Activated CD8-positive, alpha-beta memory T cell treated with anti-CD3 and anti-CD28 coated beads for 36 hours (primary cell): ENCODE measurements at regions not wholly inside any gene's neighbourhood (a gene's known extent, or its start where the extent isn't known, plus 50 kb on each side); places are given as distances from the start of the nearest gene placed in this dataset.

Source experiments
- CTCF ChIA-PET: fragments of 350-600 bp; sonication (Branson Sonifier 250); formaldehyde crosslinking; loops from one replicate; lab custom pipeline; 2021; ENCODE audit warnings: antibody characterized with exemption; lab: Charles Lee
- POLR2A ChIA-PET: fragments of 350-600 bp; sonication (Branson Sonifier 250); formaldehyde crosslinking; loops from one replicate; lab custom pipeline; 2021; ENCODE audit warnings: antibody characterized with exemption; lab: Charles Lee

DNA sequence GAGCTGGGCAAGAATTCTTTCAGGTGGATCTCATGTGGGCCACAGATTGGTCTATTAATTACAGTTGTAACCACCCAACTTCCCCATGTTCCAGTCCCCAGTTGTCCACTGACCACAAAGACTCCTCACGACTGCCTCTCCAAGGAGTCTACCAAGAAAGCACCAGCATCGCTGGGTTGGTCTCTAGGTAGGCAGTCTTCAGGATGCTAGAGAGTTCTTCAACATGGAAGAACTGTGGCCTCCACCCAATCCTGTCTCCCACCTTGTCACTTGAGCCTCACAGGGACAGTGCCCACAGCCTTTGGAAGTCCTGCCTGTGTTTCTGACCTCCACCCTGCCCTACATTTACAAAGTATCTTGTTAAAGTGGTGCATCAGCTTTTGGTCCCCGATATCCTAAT, 184.7 kb upstream of the FN1 start:
- POLR2A ChIA-PET = no interaction called here
- CTCF ChIA-PET = no interaction called here

DNA sequence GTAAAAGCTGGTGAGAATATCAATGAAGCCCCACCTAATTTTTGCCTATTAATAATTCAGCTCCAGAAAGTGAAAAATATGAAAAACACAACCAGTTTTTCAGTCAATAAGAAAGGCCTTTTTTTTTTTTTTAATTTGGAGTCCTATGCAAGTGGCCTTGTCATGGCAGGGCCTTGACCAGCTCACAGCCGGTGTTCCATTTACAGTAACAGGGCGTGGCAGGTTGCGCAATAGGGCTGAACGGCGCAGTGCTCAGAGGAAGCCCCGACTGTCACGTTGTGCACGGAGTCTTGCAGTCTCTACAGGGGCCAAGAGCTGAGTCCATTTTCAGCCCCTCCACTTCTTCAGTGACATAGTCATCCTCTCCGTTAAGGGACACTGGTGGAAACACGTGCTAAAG, 184.1 kb upstream of the FN1 start:
- POLR2A ChIA-PET = no interaction called here
- CTCF ChIA-PET = no interaction called here

DNA sequence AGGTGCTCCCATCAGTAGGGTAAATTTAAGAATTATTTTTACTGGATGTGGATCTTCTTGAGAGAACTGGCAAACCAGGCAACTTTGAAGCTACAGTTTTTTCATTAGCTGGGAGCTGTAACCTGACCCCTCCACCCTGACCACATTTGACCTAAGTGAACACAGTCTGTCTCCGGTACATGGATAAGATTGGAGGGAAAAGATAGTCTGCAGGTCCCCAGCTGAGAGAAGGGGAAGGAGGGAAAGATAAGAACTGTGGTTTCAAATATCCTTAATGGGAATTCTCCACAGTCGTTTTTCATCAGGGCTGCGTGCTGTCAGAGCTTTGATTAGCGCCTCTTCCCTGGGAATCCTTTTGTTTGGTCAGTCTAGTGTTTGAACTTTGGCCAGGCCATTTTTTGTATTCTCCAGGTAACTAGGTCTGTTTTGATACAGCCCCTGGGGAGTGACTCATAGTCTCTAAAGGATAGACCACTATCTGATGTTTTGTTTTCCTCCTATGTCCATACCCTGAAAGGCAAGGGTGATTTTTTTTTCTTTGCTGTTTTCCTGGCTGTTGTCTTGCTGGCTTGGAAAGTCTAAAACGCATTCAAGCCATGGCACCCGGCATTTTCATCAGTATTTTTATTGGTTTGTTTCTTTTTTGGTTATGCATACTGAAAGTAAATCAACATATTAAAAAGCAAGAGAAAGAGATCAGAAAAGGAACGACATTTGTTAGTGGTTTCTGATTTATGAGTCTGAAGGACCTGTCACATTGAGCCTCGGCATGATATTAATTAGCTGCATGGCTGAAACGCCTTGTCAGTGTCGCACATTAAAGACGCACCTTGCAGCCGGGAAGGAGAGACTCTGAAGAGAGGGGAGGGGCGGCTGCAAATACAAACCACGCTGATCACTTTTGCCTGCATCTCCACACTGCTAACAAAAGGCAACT, 183.4 kb upstream of the FN1 start:
- POLR2A ChIA-PET = no interaction called here
- CTCF ChIA-PET = no interaction called here

DNA sequence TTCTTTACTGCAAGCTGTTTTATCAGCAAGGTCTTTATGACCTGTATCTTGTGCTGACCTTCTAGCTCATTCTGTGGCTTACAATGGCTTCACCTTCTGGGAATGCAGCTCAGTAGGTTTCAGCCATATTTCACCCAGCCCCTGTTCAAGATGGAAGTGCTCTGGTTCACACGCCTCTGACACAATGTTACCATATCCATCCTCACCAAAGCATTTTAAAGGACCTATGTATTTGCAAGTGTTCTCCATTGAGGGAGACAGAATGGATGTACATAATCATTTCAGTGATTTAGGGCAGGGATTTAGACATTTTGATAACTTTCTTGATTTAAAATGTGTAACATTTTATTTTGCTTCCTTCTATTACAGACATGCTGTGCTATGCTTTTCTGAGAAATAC, 182.3 kb upstream of the FN1 start:
- CTCF ChIA-PET = no interaction called here
- POLR2A ChIA-PET = no interaction called here

DNA sequence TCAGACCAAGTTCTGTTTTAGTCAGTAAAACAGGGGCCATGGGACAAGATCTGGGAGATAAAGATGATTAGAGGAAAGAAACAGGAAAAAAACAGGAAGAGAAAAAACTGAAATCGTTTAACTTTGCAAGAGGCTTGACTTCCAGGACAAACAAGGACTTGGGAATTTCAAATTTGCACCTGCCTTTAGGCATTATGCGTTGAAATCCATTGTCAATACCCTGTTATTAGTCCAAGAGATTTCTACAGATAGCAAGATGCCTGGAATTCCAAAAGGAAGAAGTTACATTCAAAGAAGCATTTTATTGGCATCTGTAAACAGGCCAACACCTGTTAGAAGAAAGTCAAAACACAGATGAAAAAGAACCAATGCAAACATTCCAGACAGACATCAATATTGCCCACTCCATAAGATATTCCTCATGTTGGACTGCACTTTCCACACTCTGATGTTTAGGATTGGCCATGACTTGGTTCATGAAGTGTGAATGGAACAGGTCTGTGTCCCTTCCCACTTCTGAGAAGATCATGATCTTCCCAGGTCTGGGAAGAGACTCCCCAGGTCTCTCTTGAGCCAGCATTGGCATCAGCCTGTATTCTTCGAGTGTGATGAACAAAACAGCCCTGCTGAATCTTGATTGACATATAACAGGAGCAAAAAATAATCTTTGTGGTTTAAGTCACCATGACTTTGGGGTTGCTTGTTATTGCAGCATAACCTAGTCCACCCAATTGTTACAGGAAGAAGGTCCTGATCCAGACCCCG, 181.4 kb upstream of the FN1 start:
- CTCF ChIA-PET = no interaction called here
- POLR2A ChIA-PET = no interaction called here

DNA sequence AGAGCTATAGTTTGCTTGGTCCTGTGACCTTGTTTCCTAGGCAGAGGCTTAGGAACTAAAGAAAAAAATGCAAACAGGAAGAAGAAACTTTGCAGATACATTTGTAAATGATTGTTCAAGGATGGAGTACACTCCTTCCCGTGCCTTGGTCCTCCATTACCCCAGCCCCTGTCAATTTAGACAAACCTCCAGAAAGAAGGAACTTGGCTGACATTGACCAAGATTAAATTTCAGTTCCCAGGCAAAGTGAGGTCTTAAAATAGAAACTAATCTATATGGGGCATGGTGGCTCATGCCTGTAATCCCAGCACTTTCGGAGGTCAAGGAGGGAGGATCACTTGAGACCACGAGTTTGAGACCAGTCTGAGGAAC, 179.9 kb upstream of the FN1 start:
- POLR2A ChIA-PET = no interaction called here
- CTCF ChIA-PET = no interaction called here

DNA sequence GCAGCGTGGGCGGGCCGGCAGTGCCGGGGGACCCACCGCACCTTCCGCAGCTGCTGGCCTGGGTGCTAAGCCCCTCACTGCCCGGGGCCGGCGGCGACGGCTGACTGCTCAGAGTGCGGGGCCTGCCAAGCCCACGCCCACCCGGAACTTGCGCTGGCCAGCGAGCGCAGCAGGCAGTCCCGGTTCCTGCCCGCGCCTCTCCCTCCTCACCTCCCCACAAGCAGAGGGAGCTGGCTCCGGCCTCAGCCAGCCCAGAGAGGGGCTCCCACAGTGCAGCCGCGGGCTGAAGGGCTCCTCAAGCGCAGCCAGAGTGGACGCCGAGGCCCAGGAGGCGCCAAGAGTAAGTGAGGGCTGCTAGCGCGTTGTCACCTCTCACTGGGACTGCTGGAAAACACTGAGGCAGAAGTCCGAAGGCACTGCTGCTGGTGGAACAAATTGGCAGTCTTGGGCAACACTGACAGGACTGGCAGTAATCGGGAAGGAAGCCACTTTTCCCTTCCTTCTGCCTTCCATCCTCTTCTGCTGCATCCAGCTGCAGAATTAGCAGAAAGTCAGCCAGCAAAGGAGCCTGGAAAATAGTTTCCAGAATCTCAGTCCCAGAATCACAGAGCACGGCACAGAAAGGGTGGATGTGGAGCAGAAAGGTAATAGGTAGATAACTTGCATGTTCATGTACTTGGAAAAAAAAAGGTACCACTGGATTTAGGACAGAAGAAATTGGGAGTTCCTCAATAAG, 179.4 kb upstream of the FN1 start:
- CTCF ChIA-PET = no interaction called here
- POLR2A ChIA-PET = no interaction called here

DNA sequence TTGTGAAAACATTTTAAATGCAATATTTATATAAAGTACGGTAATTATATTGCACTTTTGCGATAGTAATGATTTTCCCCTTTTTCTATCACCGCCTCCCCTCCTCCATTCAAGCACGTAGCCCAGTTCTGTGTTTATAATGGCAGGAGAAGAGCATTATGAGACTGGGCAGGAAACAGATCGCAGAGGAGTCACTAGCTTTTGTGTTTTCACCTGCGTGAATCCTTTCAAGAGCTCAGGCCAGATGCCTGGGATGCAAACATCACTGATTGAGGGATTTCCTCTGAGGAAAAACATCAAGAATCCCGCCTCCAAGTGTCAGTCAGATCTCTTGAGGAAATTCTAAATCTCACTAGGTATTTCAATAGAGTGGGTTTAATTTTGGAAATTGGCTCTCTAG, 178.4 kb upstream of the FN1 start:
- POLR2A ChIA-PET = no interaction called here

DNA sequence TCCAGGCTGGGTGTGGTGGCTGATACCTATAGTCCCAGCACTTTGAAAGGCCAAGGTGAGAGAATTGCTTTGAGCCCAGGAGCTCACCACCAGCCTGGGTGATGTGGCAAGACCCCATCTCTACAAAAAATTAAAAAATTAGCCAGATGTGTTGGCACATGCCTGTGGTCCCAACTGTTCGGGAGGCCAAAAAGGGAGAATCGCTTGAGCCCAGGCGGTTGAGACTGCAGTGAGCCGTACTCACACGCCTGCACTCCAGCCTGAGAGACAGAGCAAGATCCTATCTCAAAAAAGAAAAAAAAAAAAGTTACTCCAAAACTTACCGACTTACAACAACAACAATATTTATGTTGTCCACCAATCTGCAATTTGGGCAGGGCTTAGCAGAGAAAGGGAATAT, 178.0 kb upstream of the FN1 start:
- ChIA-PET POLR2A (no interaction called here), CTCF (interaction anchor here (0.7 kb wide), 1 partner anchor 11 kb away, joined by 5 read pairs; no protein-coding TSS in a partner anchor)

More for the DNA sequence above, 178.4 kb upstream of the FN1 start:
- CTCF ChIA-PET = no interaction called here

DNA sequence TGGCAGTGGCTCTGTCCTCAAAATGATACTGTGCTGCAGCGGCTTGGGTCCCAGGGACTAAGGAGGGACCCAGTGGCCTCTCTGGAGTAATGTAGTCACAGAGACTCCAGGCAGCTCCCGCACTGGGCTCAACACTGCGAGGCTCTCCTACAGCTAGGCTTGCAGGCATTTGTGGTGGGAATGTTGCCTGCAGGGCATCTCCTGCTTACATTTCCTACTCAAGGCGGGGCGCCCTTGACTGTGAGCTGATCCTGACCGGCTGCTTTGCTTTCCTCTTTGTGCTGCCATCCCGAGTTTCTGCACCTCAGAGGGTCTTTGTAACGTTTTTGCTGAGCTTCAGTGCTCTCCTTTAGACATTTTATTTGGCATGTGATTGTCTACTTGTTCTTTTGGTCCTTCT, 177.4 kb upstream of the FN1 start:
- POLR2A ChIA-PET = no interaction called here

DNA sequence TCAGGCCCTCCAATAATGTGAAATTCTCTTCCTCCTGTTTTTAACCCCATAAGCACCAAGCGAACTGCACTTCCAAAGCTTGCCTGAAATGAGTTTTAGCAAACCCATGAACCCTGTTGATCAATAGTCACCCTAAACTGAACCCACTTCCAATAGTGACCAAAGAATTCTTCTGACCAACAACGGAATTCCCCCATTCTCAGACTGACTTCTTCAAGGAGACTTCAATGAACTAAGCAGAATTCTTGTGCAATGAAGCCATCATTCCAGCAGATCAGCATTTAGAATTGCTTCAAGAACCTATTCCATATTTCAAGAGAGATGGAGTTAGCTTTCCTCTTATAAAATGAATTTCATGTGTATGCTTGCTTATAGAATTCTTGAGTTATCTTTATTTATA, 176.9 kb upstream of the FN1 start:
- CTCF ChIA-PET = no interaction called here
- POLR2A ChIA-PET = no interaction called here

More for the DNA sequence above, 177.4 kb upstream of the FN1 start:
- CTCF ChIA-PET = interaction anchor here (0.7 kb wide), 1 partner anchor 12 kb away, joined by 5 read pairs; no protein-coding TSS in a partner anchor

DNA sequence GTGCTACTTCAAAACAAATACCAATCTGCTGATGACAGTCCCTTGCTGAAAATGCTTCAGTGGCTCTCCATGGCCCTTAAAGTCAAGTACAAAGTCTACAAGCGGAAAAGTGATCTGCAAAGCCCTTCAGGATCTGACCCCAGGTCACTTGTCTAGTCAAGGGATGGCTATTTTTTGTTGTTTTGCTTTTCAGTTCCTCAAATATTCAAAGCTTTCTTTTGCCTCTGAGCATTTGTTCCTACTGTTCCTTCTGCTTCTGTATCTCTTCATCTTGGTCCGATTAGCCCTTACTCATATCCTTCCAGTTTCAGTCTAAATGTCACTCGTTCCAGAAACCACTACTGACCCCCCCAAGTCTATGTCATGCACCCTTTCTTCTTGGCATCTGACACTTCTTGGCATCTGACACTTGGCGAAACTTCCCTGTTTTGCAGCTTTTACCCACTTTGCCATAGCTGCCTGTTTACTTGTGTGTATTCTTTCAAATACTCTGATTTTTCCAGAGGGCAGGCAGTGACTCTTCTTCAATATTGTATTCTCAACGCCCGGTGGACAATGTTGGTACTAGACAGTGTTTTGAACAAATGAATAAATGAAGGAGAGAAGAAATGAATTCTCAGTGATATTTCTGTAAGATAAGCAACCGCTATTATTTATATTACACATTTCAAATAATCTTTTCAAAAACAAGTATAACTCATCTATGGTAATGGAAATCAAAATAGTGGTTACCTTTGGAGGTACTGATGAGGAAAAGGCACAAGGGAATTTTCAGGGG, 175.9 kb upstream of the FN1 start:
- CTCF ChIA-PET = interaction anchor here (0.6 kb wide), 1 partner anchor 42 kb away, joined by 3 read pairs; no protein-coding TSS in a partner anchor
- POLR2A ChIA-PET = no interaction called here

DNA sequence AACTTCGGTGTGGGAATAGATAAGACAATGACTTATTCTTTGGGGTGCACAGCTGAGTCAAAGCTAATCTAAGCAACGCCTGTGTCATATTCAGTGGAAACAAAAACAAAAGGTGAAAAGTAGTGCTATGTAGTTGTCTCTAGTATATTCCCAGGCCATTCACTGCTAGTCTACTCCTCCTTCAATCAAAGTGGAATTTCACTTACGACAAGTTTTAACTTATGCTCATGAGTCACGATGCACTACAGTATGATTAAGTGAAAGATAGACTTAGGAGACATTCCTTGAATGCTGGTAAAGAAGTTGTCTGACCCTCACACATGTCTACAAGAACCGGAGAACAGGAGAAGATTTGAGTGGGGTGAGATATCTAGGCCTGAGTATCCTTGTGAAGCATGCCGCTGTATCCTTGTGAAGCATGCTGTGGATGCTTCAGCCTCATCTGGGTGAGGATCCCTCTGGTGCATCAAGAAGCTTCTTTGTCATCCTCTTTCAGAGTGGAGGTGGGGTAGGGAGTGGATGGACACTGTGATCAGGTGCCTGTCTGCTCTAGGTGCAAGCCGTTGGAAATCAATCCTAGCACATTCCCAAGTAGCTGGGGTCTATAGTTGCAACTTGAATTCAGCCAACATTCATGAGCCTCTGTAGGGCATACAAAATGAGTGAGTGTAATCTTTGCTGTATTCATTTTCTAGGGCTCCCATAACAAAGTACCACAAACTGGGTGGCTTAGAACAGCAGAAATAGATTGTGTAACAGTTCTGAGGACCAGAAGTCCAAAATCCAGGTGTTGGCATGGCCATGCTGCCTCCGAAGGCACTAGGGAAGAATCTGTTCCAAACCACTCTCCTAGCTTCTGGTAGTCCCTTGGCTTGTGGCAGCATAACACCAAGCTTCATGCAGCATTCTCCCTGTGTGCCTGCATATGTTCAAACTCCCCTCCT, 173.5 kb upstream of the FN1 start:
- ChIA-PET CTCF (interaction anchor here (0.6 kb wide), 1 partner anchor 339 kb away, joined by 4 read pairs; no protein-coding TSS in a partner anchor), POLR2A (no interaction called here)

DNA sequence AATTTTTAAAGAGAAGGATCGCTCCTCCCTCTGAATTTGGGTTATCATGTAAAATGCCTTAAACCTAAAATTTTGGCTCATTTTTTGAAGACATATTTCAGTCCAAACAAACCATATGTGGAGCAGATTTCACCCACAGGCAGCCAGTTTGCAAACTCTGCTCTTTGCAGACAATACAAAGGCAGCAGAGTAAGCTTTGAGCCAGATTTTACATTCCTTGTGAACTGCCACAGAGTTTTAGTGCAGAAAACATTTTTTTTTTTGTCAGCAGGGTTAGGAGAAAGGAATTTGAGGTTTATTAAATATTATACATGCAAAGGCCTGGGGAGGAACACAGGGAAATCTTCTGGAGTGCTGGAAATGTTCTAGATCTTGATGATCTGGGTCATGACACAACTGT, 171.9 kb upstream of the FN1 start:
- CTCF ChIA-PET = no interaction called here
- POLR2A ChIA-PET = no interaction called here

DNA sequence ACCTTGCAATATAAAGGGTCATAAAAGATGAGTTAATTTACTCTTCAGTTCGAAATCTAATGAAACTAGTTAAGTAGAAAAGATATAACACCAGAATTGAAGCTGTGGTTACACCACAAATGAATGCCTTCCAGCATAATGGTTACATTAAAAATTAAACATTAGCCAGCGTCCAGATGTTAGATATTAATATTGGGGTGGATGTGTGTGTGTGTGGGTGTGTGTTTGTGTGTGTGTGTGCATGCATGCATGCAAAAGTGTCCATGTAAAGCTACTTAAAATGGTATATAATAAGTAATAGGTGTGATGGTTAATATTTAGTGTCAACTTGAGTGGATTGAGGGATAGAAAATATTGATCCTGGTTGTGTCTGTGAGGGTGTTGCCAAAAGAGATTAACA, 170.4 kb upstream of the FN1 start:
- CTCF ChIA-PET = no interaction called here
- POLR2A ChIA-PET = no interaction called here

DNA sequence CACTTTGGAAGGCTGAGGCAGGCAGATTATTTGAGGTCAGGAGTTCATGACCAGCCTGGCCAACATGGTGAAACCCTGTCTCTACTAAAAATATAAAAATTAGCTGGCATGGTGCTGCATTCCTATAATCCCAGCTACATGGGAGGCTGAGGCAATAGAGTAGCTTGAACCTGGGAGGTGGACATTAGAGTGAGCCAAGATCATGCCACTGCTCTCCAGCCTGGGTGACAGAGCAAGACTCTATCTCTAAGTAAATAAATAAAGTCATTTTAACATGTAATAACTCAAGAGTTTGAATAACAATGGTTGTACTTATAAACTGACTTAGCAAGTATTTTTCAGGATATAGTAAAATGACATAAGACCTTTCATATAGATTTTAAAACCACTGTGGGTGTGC, 169.3 kb upstream of the FN1 start:
- CTCF ChIA-PET = no interaction called here
- POLR2A ChIA-PET = no interaction called here

DNA sequence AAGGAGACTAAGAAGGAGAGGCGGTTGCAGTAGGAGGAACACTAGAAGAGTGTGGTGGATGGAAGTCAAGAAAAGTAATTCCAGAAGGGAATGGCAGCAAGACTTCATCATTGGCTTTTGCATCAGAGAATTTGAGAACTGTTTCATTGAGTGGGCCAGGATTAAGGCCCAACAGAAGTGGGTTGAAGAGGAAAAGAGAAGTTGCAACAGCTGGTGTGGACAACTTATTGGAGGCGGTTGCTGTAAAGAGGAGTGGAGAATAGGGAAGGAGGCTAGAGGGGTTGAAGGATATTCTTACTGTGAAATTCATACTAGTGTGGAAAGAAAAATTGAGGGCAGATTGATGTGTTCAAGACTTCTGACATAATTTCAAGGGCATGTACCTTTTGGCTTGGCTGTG, 168.7 kb upstream of the FN1 start:
- CTCF ChIA-PET = no interaction called here
- POLR2A ChIA-PET = no interaction called here

DNA sequence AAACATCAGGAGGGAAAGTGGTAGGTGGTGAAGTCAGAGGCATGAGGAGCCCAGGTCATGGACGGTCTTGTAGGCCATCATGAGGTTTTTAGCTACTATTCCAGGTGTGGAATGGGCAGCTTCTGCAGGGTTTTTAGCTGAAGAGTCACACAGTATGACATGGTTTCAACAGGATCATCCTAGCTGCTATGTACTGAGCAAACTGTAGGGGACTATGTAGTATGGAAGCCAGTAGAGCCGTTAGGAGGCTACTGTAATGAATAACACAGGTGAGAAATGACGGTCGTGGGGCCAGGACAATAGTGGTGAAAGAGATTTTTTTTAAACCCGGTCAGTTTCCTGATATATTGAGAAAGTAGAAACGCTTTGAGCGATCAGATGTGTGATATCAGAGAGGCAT, 167.6 kb upstream of the FN1 start:
- POLR2A ChIA-PET = no interaction called here
- CTCF ChIA-PET = no interaction called here
